ENCODE measurements at regions not wholly inside any gene's neighbourhood (a gene's known extent, or its start where the extent isn't known, plus 50 kb on each side); places are given as distances from the start of the nearest gene placed in this dataset.

DNA sequence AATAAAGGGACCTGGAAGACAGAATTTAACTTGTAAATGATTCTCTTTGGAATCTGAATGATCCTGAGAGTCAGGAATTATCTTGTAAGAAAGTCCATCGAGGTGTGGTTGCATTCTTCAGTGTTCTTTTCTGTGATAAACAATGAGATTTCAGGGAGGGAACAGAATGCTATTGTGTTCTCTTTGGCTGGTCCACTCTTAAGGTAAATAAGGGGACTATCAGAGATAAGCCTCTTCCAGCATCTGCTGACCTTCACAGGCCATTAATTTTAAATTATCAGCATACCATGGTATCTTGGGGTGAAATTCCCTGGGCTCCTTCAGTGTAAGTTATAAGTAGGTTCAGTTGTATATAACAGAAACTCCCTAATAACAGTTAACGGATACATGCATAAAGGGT lies 107.1 kb upstream of the ARHGAP24 start:
- TF ChIP-seq CTCF (IDR thresholded peaks at IDR 0.05) (no peak), RFX5 (IDR thresholded peaks at IDR 0.05) (no peak)
- TF ChIP-seq, protein P1, sequence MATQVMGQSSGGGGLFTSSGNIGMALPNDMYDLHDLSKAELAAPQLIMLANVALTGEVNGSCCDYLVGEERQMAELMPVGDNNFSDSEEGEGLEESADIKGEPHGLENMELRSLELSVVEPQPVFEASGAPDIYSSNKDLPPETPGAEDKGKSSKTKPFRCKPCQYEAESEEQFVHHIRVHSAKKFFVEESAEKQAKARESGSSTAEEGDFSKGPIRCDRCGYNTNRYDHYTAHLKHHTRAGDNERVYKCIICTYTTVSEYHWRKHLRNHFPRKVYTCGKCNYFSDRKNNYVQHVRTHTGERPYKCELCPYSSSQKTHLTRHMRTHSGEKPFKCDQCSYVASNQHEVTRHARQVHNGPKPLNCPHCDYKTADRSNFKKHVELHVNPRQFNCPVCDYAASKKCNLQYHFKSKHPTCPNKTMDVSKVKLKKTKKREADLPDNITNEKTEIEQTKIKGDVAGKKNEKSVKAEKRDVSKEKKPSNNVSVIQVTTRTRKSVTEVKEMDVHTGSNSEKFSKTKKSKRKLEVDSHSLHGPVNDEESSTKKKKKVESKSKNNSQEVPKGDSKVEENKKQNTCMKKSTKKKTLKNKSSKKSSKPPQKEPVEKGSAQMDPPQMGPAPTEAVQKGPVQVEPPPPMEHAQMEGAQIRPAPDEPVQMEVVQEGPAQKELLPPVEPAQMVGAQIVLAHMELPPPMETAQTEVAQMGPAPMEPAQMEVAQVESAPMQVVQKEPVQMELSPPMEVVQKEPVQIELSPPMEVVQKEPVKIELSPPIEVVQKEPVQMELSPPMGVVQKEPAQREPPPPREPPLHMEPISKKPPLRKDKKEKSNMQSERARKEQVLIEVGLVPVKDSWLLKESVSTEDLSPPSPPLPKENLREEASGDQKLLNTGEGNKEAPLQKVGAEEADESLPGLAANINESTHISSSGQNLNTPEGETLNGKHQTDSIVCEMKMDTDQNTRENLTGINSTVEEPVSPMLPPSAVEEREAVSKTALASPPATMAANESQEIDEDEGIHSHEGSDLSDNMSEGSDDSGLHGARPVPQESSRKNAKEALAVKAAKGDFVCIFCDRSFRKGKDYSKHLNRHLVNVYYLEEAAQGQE (IDR thresholded peaks at IDR 0.05), result no peak
